ENCODE measurements at regions not wholly inside any gene's neighbourhood (a gene's known extent, or its start where the extent isn't known, plus 50 kb on each side); places are given as distances from the start of the nearest gene placed in this dataset.

- H3K9ac ChIP-seq, result no peak overlapping the region
- H3K4me1 ChIP-seq (ENCODE audit: low read depth, poor library complexity, severe bottlenecking), result peaks cover 10% of the 10 kb centered on the region
- no peaks in the 10 kb centered on the region for H3K79me2 ChIP-seq (ENCODE audit: insufficient read depth, low read depth)
- no peak for TF ChIP-seq CTCF (conservative IDR thresholded peaks at IDR 0.05; ENCODE audit: low read depth, low read length)
- H3K4me2 ChIP-seq, result no peak overlapping the region
- H4K20me1 ChIP-seq (ENCODE audit: insufficient read depth), result no peaks in the 10 kb centered on the region
- no peak overlapping the region for H2AFZ ChIP-seq (ENCODE audit: low read depth)
- no peaks in the 10 kb centered on the region for H3K27me3 ChIP-seq (ENCODE audit: insufficient read depth, low read depth)
- no peak overlapping the region for H3K27ac ChIP-seq
- no peak overlapping the region for H3K4me3 ChIP-seq (IDR thresholded peaks at IDR 0.05; ENCODE audit: insufficient read depth, low read depth, low read length)
- no peaks in the 10 kb centered on the region for H3K36me3 ChIP-seq (ENCODE audit: insufficient read depth)
Measured at GRCh38 chr3:152522036-152522435, 253.3 kb downstream of the MBNL1 start.

GRCh38 chr3:152524198-152525140, 255.7 kb downstream of the MBNL1 start:
- Histone ChIP-seq H3K27ac (no peak overlapping the region), H4K20me1 (ENCODE audit: insufficient read depth) (no peaks in the 10 kb centered on the region), H3K79me2 (ENCODE audit: insufficient read depth, low read depth) (no peaks in the 10 kb centered on the region), H3K9ac (no peak overlapping the region), H3K27me3 (ENCODE audit: insufficient read depth, low read depth) (no peaks in the 10 kb centered on the region), H3K4me3 (IDR thresholded peaks at IDR 0.05; ENCODE audit: insufficient read depth, low read depth, low read length) (no peak overlapping the region), H3K4me2 (no peak overlapping the region), H3K36me3 (ENCODE audit: insufficient read depth) (no peaks in the 10 kb centered on the region), H2AFZ (ENCODE audit: low read depth) (no peak overlapping the region), H3K4me1 (ENCODE audit: low read depth, poor library complexity, severe bottlenecking) (peaks cover 2% of the 10 kb centered on the region)
- peak; percentile 89 for TF ChIP-seq CTCF (conservative IDR thresholded peaks at IDR 0.05; ENCODE audit: low read depth, low read length)

- no peaks in the 10 kb centered on the region for H3K4me1 ChIP-seq (ENCODE audit: low read depth, poor library complexity, severe bottlenecking)
- H3K36me3 ChIP-seq (ENCODE audit: insufficient read depth), result no peaks in the 10 kb centered on the region
- no peak overlapping the region for H3K27ac ChIP-seq
- no peak overlapping the region for H3K4me3 ChIP-seq (IDR thresholded peaks at IDR 0.05; ENCODE audit: insufficient read depth, low read depth, low read length)
- no peak overlapping the region for H3K9ac ChIP-seq
- H3K27me3 ChIP-seq (ENCODE audit: insufficient read depth, low read depth), result no peaks in the 10 kb centered on the region
- H4K20me1 ChIP-seq (ENCODE audit: insufficient read depth), result no peaks in the 10 kb centered on the region
- no peak for TF ChIP-seq CTCF (conservative IDR thresholded peaks at IDR 0.05; ENCODE audit: low read depth, low read length)
- no peaks in the 10 kb centered on the region for H3K79me2 ChIP-seq (ENCODE audit: insufficient read depth, low read depth)
- H2AFZ ChIP-seq (ENCODE audit: low read depth), result no peak overlapping the region
- H3K4me2 ChIP-seq, result no peak overlapping the region
Measured at GRCh38 chr3:152531717-152532116, 263.0 kb downstream of the MBNL1 start.

- no peak overlapping the region for H2AFZ ChIP-seq (ENCODE audit: low read depth)
- no peak overlapping the region for H3K4me3 ChIP-seq (IDR thresholded peaks at IDR 0.05; ENCODE audit: insufficient read depth, low read depth, low read length)
- no peaks in the 10 kb centered on the region for H3K4me1 ChIP-seq (ENCODE audit: low read depth, poor library complexity, severe bottlenecking)
- no peak overlapping the region for H3K9ac ChIP-seq
- H4K20me1 ChIP-seq (ENCODE audit: insufficient read depth), result no peaks in the 10 kb centered on the region
- H3K27me3 ChIP-seq (ENCODE audit: insufficient read depth, low read depth), result no peaks in the 10 kb centered on the region
- no peak overlapping the region for H3K27ac ChIP-seq
- no peak for TF ChIP-seq CTCF (conservative IDR thresholded peaks at IDR 0.05; ENCODE audit: low read depth, low read length)
- no peak overlapping the region for H3K4me2 ChIP-seq
- H3K36me3 ChIP-seq (ENCODE audit: insufficient read depth), result no peaks in the 10 kb centered on the region
- no peaks in the 10 kb centered on the region for H3K79me2 ChIP-seq (ENCODE audit: insufficient read depth, low read depth)
Measured at GRCh38 chr3:152538518-152538917, 269.8 kb downstream of the MBNL1 start.
